Nucleus accumbens (tissue), 56 donors: ENCODE measurements at regions not wholly inside any gene's neighbourhood (a gene's known extent, or its start where the extent isn't known, plus 50 kb on each side); places are given as distances from the start of the nearest gene placed in this dataset.
"Not testable (repeated sequence)": the region's sequence is repeated elsewhere in the genome, so short reads cannot be mapped to it uniquely, and the experiment has no call there.

Experiments
- DNase-seq, 56 donors: peaks; one replicate each; lab custom pipeline; 2025; lab: John Stamatoyannopoulos, UW

GRCh38 chr7:13727279-13727678, 262.2 kb downstream of the ETV1 start:
- DNase-seq, result no peak

DNA sequence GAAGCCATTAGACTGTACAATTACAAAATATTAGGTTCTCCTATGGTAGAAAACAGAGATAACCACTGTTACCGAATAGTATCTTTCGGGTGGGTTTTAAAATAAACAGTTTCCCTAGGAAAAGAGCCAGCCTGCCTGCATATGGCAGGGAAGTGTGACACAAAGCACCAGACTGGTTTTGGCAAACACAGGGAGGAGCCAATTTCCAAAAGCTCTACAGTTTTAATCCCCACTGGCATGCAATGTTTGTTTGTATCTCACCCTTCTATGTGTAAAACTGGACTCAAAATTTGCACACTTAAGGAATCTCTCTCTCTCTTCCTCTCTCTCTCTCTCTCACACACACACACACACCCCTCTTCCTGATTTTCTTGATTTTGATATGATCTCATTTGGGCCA, 261.7 kb downstream of the ETV1 start:
- no peak for DNase-seq

DNA sequence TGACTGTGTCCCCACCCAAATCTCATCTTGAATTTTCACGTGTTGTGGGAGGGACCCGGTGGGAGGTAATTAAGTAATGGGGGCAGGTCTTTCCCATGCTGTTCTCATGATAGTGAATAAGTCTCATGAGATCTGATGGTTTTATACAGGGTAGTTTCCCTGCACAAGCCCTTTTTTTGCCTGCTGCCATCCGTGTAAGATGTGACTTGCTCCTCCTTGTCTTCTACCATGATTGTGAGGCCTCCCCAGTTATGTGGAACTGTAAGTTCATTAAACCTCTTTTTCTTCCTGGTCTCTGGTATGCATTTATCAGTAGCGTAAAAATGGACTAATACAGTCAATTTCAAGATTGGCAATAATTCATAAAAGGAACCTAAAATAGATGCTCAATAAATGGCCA, 261.0 kb downstream of the ETV1 start:
- DNase-seq, result not testable (repeated sequence)

DNA sequence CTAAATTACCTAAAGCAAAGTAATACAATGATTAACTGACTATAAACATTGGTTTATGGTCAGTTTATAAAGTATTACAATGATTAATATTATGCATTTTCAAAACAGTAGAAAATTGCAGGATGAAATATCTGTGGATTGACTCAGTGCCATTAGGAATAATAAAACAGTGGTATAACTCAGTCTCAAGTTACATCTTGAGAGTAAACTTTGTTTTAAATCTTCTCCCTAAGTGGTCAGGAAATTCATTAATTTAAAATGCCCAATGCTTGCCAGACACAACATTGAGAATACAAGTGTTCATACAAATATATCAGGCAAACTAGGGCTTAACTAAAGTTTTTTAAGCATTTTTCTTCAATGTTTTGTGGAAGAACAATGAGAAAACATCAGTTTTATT, 257.8 kb downstream of the ETV1 start:
- no peak for DNase-seq

DNA sequence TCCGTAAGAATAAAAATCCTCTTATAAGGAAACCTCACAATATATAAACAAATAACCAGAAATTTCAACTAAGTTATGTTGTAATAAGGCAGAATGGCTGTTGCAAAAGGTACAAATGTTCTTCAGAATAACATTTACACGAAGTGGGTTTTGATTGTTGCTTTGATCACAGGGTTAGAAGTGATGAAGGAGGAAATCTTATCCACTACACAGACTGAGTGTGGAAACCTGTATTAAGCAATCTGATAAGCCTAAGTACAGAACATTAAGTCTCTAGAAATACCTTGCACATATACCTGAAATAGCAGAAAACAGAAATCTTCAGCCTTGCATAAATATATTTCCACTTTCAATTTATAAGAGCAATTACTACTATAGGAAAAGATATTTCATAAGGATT, 251.9 kb downstream of the ETV1 start:
- DNase-seq, result no peak

- DNase-seq, result no peak
These were observed 247.3 kb downstream of the ETV1 start for GRCh38 chr7:13742126-13742525.

GRCh38 chr7:13742811-13743210, 246.7 kb downstream of the ETV1 start:
- DNase-seq, result peak in 25 of 56 donors; percentile 1 to 58 (median 13)

DNA sequence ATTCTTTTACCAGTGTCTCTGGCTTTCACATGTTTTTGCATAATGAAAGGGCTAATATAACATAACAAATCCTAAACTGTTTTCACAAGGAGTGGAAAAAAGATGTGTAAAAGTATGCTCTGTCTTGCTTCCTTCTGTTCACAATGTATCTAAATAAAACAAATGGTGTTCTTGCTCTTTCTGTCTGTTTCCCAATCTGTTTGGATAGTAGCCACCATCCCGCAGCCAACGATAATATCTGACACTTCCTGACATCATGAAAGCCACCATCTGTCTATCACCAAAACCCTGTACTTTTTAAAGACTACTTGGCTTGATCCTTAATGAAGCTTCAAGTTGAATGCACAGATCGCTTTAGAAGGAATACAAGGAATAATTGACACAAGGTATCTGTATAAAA, 246.2 kb downstream of the ETV1 start:
- DNase-seq, result no peak

DNA sequence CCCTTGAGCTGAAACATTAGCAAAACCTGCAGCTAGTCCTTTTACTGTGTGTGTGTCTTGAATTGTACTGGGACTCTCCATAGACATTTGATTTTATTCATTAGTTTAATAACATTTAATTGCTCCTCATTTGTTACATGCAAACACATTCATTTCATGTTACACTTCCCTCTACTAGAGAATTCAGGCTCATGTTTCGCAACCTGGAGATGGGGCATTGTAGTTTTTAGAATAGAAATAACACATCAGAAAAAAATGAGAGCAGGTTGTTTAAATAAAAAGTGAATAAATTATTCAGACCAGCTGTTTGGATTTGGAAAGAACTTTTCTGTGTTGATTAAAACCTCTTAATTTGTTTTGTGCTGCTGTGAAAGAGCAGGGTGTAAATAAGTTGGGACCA, 243.9 kb downstream of the ETV1 start:
- DNase-seq, result no peak

GRCh38 chr7:13748998-13749397, 240.5 kb downstream of the ETV1 start:
- DNase-seq, result no peak

- DNase-seq, result no peak
These were observed 239.8 kb downstream of the ETV1 start for GRCh38 chr7:13749636-13750035.

- DNase-seq, result no peak
These were observed 237.7 kb downstream of the ETV1 start for GRCh38 chr7:13751766-13752165.

GRCh38 chr7:13757841-13758240, 231.6 kb downstream of the ETV1 start:
- no peak for DNase-seq

DNA sequence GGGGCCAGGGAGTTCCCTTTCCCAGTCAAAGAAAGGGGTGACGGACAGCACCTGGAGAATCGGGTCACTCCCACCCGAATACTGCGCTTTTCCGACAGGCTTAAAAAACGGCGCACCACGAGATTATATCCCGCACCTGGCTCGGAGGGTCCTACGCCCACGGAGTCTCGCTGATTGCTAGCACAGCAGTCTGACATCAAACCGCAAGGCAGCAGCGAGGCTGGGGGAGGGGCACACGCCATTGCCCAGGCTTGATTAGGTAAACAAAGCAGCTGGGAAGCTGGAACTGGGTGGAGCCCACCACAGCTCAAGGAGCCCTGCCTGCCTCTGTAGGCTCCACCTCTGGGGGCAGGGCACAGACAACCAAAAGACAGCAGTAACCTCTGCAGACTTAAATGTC, 223.6 kb downstream of the ETV1 start:
- DNase-seq, result not testable (repeated sequence)

DNA sequence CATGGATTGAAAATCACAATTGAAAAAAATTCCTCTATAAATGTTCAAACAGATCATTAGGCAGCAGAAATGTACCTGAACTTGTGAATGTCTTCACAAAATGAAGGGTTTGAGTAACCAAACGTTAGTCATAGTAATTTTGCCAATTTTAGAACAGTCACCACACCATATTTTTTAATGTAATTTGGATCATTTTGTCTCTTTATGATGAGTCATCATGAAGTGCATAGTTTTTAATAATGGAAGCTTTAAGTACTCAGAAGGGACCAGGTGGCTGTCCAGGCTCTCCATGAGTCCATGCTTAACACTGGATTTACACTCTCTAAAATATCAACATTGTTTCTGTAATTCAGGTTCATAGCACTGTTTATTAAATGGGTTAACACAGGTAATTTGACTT, 219.2 kb downstream of the ETV1 start:
- DNase-seq, result no peak

DNA sequence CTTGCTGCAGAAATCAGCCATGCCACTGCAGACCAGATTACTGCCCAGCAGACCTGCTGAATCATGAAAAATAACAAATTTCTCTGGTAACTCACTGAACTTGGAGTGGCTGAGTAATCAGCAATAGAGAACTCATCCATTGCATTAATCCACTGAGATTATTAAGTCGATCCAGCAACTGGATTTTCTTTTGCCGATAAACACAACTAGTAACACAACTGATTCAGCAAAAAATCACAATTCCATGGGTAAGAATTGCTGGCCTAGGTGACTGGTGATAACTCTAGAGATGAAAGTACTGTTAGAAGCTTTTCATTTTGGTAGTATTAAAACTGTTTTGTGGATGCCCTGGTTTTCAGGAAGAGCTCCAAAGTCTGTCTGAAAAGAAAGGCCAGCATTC, 214.5 kb downstream of the ETV1 start:
- DNase-seq, result no peak

DNA sequence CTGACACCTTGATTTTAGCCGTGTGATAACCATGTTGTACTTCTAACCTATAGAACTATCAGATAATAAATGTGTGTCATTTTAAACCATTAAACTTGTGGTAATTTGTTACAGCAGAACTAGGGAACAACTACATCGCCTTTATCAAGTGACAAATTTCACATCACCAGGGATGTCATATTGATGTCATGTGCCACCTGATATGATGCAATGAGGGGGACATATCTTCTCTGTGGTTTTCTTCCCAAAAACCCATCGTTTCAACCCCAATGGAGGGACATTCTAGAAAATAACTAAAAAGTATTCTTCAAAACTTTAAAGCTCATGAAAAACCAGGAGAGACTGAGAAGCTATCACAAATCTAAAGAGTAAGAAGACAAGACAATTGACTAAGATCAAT, 212.2 kb downstream of the ETV1 start:
- no peak for DNase-seq

DNA sequence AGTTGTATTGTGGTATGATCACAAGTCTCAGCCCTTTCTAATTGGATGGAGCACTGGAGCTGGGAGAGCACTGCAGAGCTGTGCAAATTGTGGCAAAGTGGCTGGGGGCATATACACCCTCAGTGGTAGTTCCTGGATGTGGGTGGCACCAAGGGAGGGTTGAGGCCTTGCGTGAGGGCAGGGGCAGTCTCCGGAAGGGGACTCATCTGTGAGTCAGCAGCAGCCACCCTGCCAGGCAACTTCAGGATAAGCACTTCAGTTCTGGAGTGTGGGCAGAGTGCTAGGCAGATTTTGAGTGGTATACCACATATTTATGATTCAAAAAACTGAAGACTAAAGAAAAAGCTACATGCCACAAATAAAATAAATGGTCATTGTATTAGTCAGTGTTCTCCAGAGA, 210.5 kb downstream of the ETV1 start:
- no peak for DNase-seq

GRCh38 chr7:13790611-13791010, 198.9 kb downstream of the ETV1 start:
- DNase-seq, result no peak

DNA sequence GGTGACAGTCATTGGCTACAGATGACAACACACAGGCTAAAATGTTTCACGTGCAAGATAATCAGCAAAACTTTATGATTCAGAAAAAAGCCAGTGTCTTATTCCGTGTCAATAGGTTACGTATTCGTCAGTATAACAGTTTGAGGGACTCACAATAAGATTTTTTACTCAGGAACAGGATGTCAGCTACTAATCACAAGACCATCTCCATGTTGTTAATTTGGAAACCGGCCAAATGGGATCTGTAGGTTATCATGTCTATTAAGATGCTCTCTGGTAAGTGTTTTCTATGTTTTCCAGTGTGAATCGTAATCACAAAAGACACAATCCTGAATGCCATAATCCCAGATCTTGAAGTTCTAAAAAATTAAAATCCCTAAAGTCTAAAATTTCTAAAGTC, 197.3 kb downstream of the ETV1 start:
- DNase-seq, result no peak

DNA sequence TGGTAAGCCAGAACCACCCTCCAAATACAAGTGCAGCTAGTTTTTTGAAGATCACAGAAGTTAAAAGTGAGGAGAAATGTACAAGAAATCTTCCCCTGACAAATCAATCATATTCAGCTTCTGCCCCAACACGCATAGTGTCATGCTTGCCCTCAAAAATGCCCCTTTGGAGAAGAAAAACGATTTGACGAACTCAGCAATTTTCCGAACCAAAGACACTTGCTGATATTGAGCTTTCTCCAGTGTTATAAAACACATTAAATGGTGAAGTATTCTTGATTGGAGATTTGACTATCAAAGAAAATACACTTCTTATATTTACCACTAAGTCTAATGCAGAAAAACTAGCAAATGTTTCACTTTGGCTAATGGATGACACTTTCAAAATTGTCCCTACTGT, 195.5 kb downstream of the ETV1 start:
- no peak for DNase-seq

GRCh38 chr7:13794581-13794980, 194.9 kb downstream of the ETV1 start:
- DNase-seq, result no peak

GRCh38 chr7:13797545-13797944, 191.9 kb downstream of the ETV1 start:
- no peak for DNase-seq
